GM12873 (cell line): ENCODE measurements at regions not wholly inside any gene's neighbourhood (a gene's known extent, or its start where the extent isn't known, plus 50 kb on each side); places are given as distances from the start of the nearest gene placed in this dataset.

Experiments
- TF ChIP-seq, protein P1 (sequence below): IDR thresholded peaks from 2 replicates; pipeline ENCODE4 v1.5.1; 2012; ENCODE audit warnings: low read depth, mild to moderate bottlenecking, moderate library complexity, low read length, control low read depth; ENCODE audit not compliant: insufficient read depth; ENCODE audit errors: missing control alignments

DNA sequence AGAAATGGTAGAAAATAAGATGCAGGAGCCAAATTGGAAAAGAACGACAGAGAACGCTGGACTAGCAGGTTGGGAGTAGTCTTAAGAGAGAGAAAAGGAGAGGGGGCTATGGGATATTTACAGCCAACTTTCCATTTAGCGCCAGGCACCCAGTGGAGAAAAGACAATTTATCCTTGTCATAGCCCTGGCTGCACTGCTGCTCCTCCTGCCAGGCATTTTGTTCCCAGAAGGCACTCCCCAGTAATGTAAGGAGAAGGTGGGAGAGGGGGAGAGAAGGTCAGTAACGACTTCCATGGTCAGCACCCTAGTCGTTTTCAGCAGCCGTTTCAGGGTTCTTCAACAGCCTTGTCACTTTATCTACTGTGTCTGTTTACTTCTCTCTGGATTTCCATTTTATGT is 159.0 kb downstream of the TRMT11 start:
- TF ChIP-seq, protein P1, sequence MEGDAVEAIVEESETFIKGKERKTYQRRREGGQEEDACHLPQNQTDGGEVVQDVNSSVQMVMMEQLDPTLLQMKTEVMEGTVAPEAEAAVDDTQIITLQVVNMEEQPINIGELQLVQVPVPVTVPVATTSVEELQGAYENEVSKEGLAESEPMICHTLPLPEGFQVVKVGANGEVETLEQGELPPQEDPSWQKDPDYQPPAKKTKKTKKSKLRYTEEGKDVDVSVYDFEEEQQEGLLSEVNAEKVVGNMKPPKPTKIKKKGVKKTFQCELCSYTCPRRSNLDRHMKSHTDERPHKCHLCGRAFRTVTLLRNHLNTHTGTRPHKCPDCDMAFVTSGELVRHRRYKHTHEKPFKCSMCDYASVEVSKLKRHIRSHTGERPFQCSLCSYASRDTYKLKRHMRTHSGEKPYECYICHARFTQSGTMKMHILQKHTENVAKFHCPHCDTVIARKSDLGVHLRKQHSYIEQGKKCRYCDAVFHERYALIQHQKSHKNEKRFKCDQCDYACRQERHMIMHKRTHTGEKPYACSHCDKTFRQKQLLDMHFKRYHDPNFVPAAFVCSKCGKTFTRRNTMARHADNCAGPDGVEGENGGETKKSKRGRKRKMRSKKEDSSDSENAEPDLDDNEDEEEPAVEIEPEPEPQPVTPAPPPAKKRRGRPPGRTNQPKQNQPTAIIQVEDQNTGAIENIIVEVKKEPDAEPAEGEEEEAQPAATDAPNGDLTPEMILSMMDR, result no peak

DNA sequence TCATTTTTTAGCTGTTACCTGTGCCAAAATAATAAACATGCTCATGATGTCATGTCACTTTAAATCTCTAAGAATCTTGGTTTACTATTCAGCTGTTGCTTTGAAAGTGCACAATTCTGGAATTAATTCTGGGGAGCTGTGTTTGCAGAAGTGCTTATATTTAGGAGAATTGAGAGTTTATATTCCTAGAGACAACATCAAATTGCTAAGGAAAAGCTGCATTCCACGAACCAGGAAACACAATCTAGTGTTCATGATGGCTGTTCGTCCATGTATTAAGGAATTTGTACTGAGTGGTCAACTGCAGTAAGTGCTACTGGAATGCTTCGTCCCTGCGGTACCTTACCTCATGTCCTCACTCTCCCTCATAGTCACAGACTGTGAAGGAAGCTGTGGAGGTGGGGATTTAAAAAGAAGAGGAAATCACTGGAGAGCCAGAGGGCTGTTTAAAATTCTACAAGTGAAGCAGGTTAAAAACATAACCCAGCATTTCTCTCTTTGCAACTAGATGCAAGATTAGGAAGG is 161.0 kb downstream of the TRMT11 start:
- TF ChIP-seq, protein P1, result no peak

DNA sequence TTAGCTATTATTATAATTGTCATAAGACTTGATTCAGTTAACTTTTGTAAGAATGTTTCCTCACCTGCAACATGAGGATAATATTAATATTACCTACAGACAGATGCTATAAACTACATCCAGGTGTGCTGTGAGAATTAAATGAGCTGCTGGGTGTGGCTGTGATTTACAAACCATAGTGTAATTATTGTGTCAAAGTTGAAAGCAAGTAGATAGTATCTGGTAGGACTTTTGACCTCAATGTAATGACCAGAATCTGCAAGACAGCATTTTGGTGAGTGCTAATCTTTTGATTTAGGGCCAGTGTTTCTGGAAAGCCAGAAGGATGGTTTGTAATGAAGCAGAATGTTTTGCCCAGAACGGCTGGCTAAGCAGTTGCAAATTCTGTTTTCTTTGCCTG is 162.5 kb downstream of the TRMT11 start:
- TF ChIP-seq, protein P1, result no peak

DNA sequence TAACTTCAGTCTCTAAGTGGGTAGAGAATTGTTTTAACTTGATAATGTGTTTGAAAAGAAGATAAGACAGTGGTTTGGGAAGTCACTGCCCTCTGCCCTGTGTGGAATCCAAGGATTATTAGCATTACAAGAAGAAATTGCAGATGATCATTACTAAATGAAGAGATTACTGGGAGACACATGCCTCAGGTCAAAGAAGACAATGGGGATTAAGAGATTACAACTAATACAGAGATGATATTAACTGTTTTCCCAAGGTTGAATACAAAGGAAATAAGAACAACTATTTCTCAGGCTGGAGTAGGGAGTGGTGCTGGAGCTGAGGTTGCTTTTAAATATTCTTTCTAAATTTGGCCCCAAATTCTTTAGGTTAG is 166.0 kb downstream of the TRMT11 start:
- TF ChIP-seq, protein P1, result no peak

DNA sequence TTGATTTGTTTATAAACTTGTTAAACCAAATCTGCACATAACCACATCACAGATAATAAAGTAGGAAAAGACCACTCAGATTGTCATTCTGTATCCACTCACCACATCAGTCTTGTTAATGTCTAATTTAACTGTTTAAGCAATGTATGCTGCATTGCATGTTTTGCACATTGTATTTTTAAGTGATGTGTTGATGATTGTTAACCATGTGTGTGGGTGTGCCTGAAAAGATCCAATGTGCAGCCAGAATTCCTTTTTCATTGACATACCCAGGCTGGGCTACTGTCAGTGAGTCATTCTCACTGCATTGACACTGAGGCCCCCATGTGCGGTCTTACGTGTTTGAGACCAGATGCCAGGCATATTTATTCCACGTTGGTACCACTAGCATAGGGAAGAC is 167.3 kb downstream of the TRMT11 start:
- TF ChIP-seq, protein P1, result no peak

DNA sequence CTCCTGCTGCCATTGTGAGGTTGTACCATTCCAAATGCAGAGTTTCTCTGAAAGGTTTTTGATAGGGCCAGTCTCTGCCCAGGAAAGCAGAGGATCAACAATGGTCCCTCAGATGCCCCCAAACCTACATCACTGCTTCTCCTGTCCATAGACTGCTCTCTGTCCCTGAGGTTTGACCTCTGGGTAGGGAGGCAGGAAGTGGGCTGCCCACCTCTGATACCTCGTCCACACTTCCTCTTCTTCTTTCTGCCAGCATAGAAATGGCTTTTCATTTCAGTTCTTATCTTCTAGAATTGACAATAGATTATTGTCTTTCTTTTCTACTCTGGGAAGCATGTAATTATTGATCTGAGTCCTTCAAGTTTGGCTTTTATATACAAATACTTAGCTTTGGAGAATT is 170.6 kb downstream of the TRMT11 start:
- TF ChIP-seq, protein P1, result no peak

DNA sequence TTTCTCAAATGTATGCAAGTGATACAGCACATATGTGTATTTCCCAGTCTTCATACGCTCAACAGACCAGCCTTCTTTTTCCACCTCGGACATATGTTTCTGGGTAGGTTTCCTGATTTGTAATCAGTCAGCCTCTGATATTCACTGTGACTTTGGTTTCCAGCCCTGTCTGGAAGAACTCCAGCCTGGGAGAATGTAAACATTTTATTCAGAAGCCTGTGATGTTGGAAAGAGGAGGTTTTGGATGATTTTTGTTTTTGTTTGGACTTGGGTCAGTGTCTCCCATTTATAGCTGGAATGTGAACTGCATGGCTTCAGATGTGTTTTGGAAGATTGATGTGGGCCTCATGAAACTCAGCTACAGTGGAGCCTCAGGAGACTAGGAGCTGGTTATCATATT is 172.2 kb upstream of the CENPW start:
- TF ChIP-seq, protein P1, result no peak

DNA sequence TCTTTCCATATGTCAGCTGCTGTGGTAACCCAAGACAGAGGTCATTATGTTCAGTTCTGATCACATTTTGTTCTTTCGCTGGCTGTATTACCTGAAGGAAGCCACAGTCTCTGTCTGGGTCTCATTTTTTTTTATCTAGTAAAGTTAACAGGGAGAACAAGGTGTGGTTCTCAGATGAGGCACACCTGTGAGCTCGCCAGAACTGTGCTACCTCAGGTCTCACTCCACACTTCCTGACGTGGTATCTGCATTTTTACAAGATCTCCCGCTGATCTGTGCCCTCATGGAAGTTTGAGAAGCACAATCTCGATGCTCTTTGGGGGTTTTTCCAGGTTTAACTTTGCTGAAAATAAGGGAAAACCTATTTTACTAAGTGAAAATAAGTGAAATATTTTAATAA is 169.5 kb upstream of the CENPW start:
- TF ChIP-seq, protein P1, result no peak
